ENCODE measurements at regions not wholly inside any gene's neighbourhood (a gene's known extent, or its start where the extent isn't known, plus 50 kb on each side); places are given as distances from the start of the nearest gene placed in this dataset.

- no peak for TF ChIP-seq CTCF (IDR thresholded peaks at IDR 0.05; ENCODE audit: unreplicated experiment)
- Mint-ChIP-seq H3K9me3 (ENCODE audit: low read depth, unreplicated experiment) (no peaks in the 10 kb centered on the region), H3K27me3 (ENCODE audit: unreplicated experiment) (no peaks in the 10 kb centered on the region), H3K36me3 (ENCODE audit: insufficient read depth, unreplicated experiment) (no peaks in the 10 kb centered on the region), H3K4me1 (ENCODE audit: low read depth, unreplicated experiment) (peaks cover 7% of the 10 kb centered on the region), H3K27ac (ENCODE audit: unreplicated experiment) (no peak overlapping the region), H3K4me3 (ENCODE audit: low read depth, unreplicated experiment) (no peak overlapping the region)
- no peak for DNase-seq
- intact Hi-C loops (cut with micrococcal nuclease; ENCODE audit: unreplicated experiment) = no loop called here
- CTCF ChIA-PET = no interaction called here
- no TSS peak for BruUV-seq (replicated peaks)
Measured at GRCh38 chr2:118198268-118198667, 110.0 kb downstream of the INSIG2 start.

GRCh38 chr2:118197011-118197675 is 108.9 kb downstream of the INSIG2 start:
- CTCF ChIA-PET = no interaction called here
- no peak for DNase-seq
- H3K4me3 Mint-ChIP-seq (ENCODE audit: low read depth, unreplicated experiment) = no peak overlapping the region

GRCh38 chr2:118190474-118190873 is 102.2 kb downstream of the INSIG2 start:
- Mint-ChIP-seq H3K9me3 (ENCODE audit: low read depth, unreplicated experiment) (no peaks in the 10 kb centered on the region), H3K4me1 (ENCODE audit: low read depth, unreplicated experiment) (peaks cover 33% of the 10 kb centered on the region), H3K4me3 (ENCODE audit: low read depth, unreplicated experiment) (no peak overlapping the region), H3K36me3 (ENCODE audit: insufficient read depth, unreplicated experiment) (peaks cover 19% of the 10 kb centered on the region), H3K27me3 (ENCODE audit: unreplicated experiment) (no peaks in the 10 kb centered on the region), H3K27ac (ENCODE audit: unreplicated experiment) (no peak overlapping the region)
- CTCF ChIA-PET = no interaction called here
- intact Hi-C loops (cut with micrococcal nuclease; ENCODE audit: unreplicated experiment) = no loop called here
- DNase-seq = no peak
- TF ChIP-seq CTCF (IDR thresholded peaks at IDR 0.05; ENCODE audit: unreplicated experiment) = no peak
- BruUV-seq (replicated peaks) = no TSS peak

More at GRCh38 chr2:118197011-118197675, 108.9 kb downstream of the INSIG2 start:
- intact Hi-C loops (cut with micrococcal nuclease; ENCODE audit: unreplicated experiment) = no loop called here
- no peak overlapping the region for H3K27ac Mint-ChIP-seq (ENCODE audit: unreplicated experiment)
- no peaks in the 10 kb centered on the region for H3K36me3 Mint-ChIP-seq (ENCODE audit: insufficient read depth, unreplicated experiment)
- no peaks in the 10 kb centered on the region for H3K9me3 Mint-ChIP-seq (ENCODE audit: low read depth, unreplicated experiment)
- no peaks in the 10 kb centered on the region for H3K4me1 Mint-ChIP-seq (ENCODE audit: low read depth, unreplicated experiment)
- no peak for TF ChIP-seq CTCF (IDR thresholded peaks at IDR 0.05; ENCODE audit: unreplicated experiment)
- BruUV-seq (replicated peaks) = no TSS peak
- H3K27me3 Mint-ChIP-seq (ENCODE audit: unreplicated experiment) = no peaks in the 10 kb centered on the region

GRCh38 chr2:118186858-118187254 is 98.6 kb downstream of the INSIG2 start:
- CTCF ChIA-PET = no interaction called here
- BruUV-seq (replicated peaks) = no TSS peak

More at GRCh38 chr2:118186858-118187254, 98.6 kb downstream of the INSIG2 start:
- DNase-seq = no peak
- H3K36me3 Mint-ChIP-seq (ENCODE audit: insufficient read depth, unreplicated experiment) = peaks cover 21% of the 10 kb centered on the region
- H3K27me3 Mint-ChIP-seq (ENCODE audit: unreplicated experiment) = no peaks in the 10 kb centered on the region
- peaks cover 43% of the 10 kb centered on the region for H3K4me1 Mint-ChIP-seq (ENCODE audit: low read depth, unreplicated experiment)
- H3K9me3 Mint-ChIP-seq (ENCODE audit: low read depth, unreplicated experiment) = no peaks in the 10 kb centered on the region
- peak overlapping the region; percentile 85 for H3K4me3 Mint-ChIP-seq (ENCODE audit: low read depth, unreplicated experiment)
- intact Hi-C loops (cut with micrococcal nuclease; ENCODE audit: unreplicated experiment) = loop anchor here (5.0 kb wide), 1 partner anchor 140 kb away; no protein-coding TSS in a partner anchor
- TF ChIP-seq CTCF (IDR thresholded peaks at IDR 0.05; ENCODE audit: unreplicated experiment) = no peak
- peak overlapping the region; percentile 91 for H3K27ac Mint-ChIP-seq (ENCODE audit: unreplicated experiment)
